ENCODE measurements at regions not wholly inside any gene's neighbourhood (a gene's known extent, or its start where the extent isn't known, plus 50 kb on each side); places are given as distances from the start of the nearest gene placed in this dataset.
"Not testable (repeated sequence)": the region's sequence is repeated elsewhere in the genome, so short reads cannot be mapped to it uniquely, and the experiment has no call there.

DNA sequence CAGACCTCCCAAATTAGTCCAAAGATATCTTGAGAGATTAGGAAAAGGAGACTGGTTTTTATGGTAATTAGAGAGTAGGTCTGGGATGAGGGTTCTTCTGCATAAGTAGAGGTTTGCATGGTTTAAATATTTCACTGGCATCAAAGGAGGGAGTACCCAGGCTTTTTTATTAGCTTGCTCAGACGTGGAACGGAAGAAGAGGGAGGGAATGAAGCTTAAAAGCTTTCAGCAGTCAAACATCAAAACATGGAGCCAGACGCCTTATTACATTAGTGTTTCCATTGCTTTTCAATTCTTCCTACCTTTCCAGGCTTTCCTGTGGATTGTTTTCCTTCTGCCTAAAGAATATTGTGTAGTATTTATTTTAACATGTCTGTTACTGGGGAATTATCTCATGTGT is 342.1 kb upstream of the SOX2 start:
- intact Hi-C loops (cut with DNase I) = no loop called here
- no peak for DNase-seq (ENCODE audit: low spot score)

DNA sequence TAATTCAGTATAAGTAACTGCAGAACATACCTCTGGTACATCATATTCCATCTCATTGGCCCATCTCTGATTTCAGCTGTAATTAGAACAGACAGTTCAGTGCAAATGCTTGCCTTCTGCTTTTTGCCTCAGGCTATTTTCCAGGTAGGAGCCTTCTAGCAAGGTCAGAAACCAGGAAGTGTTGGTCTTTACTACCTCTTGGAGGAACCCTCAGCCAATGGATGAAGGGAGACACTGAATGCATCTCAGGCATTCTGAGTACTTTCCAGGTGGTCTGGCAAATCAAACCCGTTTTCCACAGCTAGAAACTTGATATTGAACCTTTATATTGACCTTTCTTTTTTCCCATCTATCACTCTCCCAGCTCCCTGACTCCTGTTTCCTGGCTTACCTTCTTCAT is 348.5 kb upstream of the SOX2 start:
- intact Hi-C loops (cut with DNase I) = no loop called here
- no peak for DNase-seq (ENCODE audit: low spot score)

DNA sequence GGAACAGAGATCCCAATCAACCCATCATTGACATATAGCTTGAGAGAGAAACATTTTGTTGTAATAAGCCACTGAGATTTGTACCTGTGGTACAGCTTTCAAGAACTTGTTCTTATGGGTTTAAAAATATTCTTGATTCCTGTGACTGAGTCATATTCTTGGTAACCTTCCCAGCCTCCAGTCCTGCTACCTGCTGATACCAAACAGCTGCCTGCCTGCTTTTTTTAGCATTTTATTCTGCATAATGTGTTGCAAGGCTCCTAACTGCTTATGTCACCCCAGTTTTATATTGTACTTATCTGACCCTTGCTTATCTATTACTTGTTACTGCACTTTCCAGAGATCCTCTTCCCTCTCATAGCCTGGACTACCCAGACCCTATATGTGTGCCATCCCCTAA is 349.3 kb upstream of the SOX2 start:
- intact Hi-C loops (cut with DNase I) = no loop called here
- no peak for DNase-seq (ENCODE audit: low spot score)

DNA sequence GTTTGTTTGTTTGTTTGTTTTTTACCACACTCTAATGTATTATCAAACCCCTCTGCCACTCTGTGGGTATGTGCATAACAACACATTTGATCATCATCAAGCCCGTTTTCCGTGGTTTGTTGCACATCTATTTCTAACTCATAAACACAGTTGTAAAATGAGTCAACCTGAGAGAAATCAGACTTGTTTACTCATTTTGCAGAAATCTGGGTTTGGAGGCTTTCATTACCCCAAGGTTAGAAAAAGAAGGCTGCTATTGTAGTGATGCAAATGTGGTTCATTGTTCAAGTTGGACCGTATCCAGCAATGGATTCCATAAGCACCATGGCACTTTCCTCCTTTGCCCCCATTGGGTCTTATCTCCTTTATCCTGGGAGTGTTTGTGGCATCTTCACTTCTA is 353.2 kb upstream of the SOX2 start:
- intact Hi-C loops (cut with DNase I) = loop anchor here in 1 of 2 donors (10.0 kb wide), 1 partner anchor 64 kb away; no protein-coding TSS in a partner anchor
- DNase-seq (ENCODE audit: low spot score) = no peak

DNA sequence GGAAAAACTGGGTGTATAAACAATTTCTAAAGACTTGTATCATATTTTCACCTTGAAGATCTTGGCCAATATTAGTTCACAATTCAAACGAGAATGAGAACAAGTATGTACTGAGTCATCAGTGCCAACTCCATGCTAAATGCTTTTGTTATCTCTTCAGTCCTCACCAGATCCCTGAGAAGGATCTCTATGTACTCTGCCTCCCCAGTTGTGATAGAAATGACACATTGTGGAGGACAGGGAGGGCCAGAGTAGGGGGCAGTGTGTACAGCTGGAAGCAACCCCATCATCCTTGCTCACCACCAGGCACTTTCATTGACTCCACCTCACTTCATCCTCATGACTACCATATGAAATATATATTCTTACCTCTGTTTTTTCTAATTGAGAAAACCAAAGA is 353.7 kb upstream of the SOX2 start:
- no peak for DNase-seq (ENCODE audit: low spot score)
- intact Hi-C loops (cut with DNase I) = loop anchor here in 1 of 2 donors (10.0 kb wide), 1 partner anchor 63 kb away; no protein-coding TSS in a partner anchor

DNA sequence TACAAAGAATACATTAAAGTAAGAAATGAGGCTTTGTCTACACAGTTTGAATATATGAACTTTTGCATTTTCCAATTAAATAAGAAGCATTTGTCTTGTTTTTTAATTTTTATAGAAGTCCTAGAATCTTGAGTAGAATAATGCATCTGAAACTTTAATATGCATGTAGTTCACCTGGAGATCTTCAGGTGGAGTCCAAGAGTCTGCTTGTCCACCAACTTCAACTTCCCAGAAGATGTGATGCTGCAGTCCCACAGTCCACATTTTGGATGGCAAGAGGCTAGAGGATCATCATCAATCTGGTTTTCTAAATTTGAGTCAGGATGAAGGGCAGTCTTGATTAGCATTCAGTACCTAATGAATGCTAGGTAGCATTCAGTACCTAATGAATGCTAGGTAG is 357.6 kb upstream of the SOX2 start:
- no peak for DNase-seq (ENCODE audit: low spot score)
- intact Hi-C loops (cut with DNase I) = loop anchor here in 1 of 2 donors (10.0 kb wide), 1 partner anchor 59 kb away; no protein-coding TSS in a partner anchor

DNA sequence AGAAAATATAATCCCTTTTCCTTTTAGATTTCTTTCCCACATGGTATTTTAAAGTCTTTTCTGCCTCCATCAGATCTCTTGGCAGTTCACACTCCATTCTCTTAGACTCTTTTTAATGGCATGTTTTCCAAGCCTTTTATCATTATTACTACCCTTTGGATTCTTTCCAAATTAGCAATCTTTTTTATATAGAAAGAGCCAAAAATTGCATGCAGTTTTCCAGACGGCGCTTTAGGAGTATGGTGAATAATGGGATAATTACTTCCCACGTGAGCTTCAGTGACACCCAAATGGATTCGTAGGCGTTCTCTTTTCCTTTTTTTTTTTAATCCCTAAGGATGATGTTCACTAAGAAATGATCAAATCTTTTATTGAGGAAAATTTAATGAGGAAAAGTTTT is 354.8 kb upstream of the DNAJC19 start:
- intact Hi-C loops (cut with DNase I) = no loop called here
- DNase-seq (ENCODE audit: low spot score) = no peak

DNA sequence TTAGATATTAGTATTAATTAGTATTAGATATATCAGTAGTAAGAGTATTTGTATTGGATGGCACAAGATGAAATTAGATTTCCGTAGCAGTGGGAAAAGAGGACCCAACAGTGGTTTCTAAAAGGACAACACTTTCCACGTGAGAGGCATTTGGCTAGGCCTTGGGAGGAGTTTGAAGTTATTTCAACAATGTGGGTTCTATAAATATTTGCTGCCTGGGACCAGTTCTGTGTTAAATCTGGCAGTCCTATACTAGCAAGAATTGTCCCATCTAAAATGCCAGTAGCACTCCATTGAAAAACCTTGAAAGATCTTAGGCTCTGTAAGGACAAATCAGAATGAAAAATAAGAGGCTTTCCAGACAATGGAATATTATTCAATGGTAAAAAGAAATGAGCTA is 347.1 kb upstream of the DNAJC19 start:
- DNase-seq (ENCODE audit: low spot score) = no peak
- intact Hi-C loops (cut with DNase I) = no loop called here

DNA sequence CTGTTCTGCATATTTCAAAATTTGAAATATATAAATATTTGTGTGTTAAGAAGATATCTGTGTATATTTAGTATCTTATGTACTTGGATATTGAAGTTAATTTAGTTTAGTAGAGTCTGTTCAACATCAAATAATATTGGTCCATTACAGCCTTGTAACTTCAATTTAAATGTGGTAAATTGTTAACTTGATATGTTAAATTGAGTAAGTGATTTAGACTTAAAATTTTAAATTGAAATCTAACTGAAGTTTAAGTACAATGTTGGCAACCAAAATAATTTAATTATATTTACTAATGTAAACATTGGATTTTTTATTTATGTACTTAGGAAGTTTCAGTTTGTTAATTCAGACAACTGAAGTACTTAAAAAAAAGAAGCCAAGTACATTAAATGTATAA is 343.9 kb upstream of the DNAJC19 start:
- intact Hi-C loops (cut with DNase I) = no loop called here
- no peak for DNase-seq (ENCODE audit: low spot score)

DNA sequence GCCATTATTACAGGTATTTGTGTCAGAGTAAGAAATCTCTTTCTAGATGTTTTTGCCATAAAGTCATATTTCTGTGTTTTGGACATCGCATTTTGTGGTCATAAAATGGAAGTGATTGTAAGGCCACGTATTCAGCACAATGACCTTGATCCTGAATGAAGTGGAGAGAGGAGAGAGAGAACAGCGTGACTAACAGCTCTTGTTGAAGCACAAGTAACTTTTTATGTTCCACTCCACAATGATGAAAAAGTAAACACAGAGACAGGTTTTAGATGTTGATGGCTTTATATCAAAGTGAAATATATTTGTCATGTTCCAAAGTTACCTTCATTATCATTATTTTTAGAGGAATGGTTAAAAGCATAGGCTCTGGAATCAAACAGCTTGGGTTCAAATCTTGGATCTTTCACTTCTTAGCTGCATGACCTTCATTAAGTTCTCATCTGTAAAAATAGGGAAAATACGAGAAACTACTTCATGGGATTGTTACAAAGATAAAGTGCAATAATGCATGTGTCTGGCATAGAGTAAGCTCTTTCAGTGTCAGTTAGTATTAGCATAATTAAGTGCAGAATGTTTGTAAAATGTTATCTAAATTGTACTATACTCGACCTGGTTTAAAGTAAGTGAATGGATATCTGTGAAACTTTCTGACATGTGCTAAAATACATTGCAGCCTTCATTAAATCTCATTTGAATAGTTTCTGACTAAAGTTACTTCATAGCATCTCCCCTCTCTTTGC is 341.5 kb upstream of the DNAJC19 start:
- intact Hi-C loops (cut with DNase I) = no loop called here
- DNase-seq (ENCODE audit: low spot score) = no peak

DNA sequence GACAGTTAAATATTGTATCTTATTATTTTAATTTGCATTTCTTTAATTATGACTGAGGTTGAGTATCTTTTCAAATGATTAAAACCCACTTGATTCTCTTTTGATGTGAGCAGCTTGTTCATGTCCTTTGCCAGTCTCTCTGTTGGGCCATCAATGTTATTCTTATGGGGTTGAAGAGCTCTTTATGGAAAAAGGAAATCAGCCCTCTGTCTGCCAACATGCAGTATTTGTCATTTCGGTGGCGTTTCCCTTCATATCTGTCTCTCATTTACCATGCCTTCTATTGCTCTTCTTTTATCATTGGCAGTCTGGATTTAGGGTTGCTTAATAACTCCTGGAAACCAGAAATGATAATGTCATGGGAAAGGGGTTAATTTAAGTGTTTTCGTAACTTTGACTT is 340.7 kb upstream of the DNAJC19 start:
- no peak for DNase-seq (ENCODE audit: low spot score)
- intact Hi-C loops (cut with DNase I) = no loop called here

DNA sequence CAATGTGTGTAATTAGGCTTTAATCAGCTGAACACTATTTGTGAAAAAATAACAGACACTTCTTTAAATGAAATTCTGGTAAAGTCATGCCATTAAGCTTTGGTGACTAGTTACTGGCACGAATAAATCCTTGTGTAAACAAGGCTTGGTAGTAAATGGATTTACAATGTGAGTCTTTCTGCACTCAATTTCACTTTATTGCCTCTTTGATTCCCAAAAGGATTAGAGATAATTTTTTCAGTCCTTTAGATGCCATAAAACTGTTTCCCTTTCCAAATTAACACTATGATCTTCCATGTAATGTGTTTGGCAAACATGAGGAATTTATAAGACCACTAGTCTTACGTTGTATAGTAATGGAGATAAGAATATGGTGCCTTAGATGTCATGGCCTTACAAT is 339.5 kb upstream of the DNAJC19 start:
- intact Hi-C loops (cut with DNase I) = no loop called here

DNA sequence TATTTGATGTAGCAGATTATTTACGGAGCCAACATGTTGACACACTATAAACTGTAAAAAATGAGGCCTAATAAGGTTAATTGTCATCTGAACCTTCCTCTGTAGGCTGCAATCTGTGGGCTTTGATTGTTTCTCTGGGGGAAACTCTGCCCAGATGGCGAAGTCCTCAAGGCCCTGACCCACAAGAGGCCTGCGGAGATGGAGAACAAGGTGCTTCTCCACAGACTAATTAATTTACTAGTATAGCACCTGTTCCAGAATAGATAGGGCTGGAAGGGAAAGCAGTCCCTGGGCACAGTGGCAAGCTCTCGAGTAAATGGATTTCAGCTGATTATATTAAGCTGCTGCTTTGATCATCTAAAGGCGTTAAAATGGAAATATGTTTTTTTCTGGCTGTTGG is 338.8 kb upstream of the DNAJC19 start:
- no peak for DNase-seq (ENCODE audit: low spot score)
- intact Hi-C loops (cut with DNase I) = no loop called here

More for the DNA sequence above, 339.5 kb upstream of the DNAJC19 start:
- DNase-seq (ENCODE audit: low spot score) = no peak

DNA sequence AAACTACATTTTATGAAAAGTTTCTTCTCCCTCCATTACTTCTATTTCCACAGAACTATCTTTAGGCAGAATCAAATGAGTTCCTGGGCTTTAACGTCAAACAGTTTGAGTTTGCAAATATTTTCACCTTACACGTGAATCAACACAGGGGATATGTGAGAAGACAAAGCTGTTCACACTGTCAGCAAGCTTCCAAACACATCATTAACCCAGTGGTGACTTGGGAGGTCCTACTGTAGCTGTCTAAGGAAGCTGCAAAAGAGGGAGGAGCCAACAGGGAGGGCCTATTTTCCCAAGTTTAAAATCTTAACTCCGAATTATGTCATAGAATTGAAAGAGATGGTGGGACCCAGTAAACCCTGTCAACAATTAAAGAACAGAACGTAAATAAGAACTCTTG is 337.8 kb upstream of the DNAJC19 start:
- no peak for DNase-seq (ENCODE audit: low spot score)
- intact Hi-C loops (cut with DNase I) = no loop called here

DNA sequence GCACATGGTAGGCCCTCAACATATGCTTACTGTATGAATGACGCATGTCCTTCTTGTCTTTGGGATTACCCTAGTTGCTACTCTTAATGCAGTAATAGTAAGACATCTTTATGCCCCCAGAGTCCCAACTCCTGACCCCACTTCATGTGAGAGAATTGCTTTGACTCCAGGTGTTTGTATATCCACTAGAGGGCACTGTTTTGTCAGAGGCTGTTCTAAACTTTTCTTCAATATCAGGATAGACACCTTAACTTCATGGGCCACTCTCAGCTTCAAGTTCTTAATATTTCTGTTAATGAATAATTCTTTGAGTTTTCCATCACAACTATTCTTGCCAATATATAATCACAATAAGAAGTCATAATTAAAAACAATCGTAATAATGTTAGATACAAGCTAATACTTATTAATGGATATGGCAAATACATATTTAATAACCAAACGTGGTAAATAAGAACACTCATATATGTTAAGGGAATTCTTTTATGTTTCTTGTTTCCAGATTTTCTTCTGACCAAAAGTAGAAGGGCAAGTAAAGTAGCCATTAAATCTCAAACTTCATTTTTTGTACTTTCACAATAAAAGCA is 337.2 kb upstream of the DNAJC19 start:
- intact Hi-C loops (cut with DNase I) = no loop called here
- no peak for DNase-seq (ENCODE audit: low spot score)

DNA sequence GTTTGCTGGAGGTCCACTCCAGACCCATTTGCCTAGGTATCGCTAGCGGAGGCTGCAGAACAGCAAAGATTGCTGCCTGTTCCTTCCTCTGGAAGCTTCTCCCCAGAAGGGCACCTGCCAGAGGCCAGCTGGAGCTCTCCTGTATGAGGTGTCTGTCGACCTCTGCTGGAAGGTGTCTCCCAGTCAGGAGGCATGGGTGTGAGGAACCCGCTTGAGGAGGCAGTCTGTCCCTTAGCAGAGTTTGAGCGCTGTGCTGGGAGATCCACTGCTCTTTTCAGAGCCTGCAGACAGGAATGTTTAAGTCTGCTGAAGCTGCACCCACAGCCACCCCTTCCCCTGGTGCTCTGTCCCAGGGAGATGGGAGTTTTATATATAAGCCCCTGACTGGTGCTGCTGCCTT is 335.0 kb upstream of the DNAJC19 start:
- DNase-seq (ENCODE audit: low spot score); intact Hi-C loops (cut with DNase I): not testable (repeated sequence)

DNA sequence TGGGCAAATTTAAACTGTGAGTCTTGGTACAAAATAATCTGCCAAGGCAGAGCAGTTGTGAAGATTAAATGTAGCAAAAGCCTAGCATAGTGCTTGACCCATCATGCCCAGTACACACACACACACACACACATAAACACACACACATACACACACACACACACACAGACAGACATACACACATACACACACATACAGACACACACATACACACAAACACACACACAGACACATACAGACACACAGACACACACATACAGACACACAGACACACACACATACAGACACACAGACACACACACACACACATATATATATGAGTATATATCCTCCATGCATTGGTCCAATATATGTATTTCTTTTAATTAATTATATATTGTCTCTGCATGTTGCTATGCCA is 328.8 kb upstream of the DNAJC19 start:
- DNase-seq (ENCODE audit: low spot score) = no peak
- intact Hi-C loops (cut with DNase I) = no loop called here

DNA sequence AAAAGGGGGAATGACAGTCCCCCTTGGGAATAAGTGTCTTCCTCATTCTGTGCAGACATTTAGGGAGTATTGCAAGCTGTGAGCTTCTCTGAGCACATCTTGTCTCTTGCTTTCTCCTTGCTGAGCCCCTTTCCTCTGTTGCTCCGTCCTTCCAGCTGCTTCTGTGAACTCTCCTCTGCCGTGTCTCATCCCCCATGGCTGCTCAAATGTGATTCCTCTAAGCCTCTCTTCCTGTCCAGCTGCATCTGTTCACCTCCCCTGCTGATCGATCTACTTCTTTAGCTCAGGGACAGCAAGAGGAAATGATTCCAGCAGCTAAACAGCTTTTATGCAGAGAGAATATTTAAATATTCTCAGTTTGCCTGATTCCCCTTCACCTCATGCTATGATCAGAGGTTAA is 328.0 kb upstream of the DNAJC19 start:
- intact Hi-C loops (cut with DNase I) = no loop called here
- DNase-seq (ENCODE audit: low spot score) = no peak

DNA sequence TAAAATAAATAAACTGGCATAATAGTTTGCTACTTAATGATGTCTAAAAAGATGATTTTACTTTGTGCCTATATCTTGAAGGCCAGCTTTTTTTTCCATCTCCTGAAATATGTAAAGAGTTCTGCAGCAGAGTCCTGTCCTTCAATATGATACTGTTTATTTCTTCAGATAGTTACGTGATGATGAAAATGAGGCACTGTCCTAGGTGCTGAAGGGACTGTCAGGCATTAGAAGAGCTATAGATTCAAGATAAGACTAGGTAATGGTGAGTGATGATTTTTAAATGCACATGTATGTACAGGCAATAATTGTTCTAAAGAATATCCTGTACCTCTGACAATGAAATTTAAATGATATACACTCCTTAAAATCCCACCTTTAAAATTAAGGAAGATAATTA is 326.9 kb upstream of the DNAJC19 start:
- no peak for DNase-seq (ENCODE audit: low spot score)
- intact Hi-C loops (cut with DNase I) = no loop called here

DNA sequence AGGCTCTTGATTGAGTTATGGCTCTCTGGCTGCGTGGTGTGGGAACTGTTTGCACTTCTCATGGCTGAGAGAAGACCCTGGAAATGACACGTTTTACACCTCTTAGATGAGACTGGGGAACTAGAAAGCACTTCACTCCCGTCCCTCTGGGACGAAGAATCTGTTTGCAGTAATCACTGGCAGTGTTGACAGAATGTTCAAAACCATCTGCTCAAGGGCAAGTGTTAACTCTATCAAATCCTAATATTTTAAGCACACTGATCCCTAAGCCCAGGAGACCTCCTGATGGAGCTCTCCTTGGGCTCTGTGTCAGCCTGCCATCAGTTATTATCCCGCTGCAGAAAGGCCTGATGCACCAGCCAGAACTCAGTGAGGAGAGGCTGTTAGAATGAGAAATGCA is 323.8 kb upstream of the DNAJC19 start:
- no peak for DNase-seq (ENCODE audit: low spot score)
- intact Hi-C loops (cut with DNase I) = no loop called here

DNA sequence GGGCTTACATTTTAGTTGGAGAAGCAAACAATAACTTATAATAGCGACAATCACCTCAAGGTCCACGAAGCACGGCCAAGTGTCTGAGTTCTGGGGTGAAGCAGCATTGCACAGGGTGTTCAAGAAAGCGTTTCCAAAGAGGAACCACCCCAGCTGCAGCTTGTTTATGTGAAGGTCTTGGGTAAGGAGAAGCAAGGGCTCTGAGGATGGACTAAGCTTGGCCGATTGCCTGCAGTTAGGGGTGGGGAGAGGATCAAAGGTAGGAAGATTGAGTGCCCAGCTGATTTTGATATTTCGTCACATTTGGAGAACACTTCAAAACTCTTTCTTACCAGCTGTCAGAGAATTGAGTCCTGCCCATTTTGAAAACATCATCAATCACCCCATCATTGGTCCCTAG is 321.6 kb upstream of the DNAJC19 start:
- intact Hi-C loops (cut with DNase I) = no loop called here
- DNase-seq (ENCODE audit: low spot score) = no peak
